Testis (tissue), 2 donors: ENCODE measurements at regions not wholly inside any gene's neighbourhood (a gene's known extent, or its start where the extent isn't known, plus 50 kb on each side); places are given as distances from the start of the nearest gene placed in this dataset.

ENCODE experiments used
- POLR2A ChIP-seq: fragments of 450-650 bp; IDR thresholded peaks from one replicate; pipeline ENCODE4 v1.6.1; 2017; ENCODE audit warnings: antibody characterized with exemption, mild to moderate bottlenecking, moderate library complexity
- TF ChIP-seq, protein P1 (sequence below), 3 experiments: fragments of 450-650 bp in 2 of 3; fragments of 200-600 bp in 1 of 3; sonication (generic) in 1 of 3; IDR thresholded peaks; one replicate each; pipeline ENCODE4 v1.5.1; 2016 to 2019; ENCODE audit warnings: antibody characterized with exemption in 3 of 3, mild to moderate bottlenecking in 2 of 3, moderate library complexity in 1 of 3

DNA sequence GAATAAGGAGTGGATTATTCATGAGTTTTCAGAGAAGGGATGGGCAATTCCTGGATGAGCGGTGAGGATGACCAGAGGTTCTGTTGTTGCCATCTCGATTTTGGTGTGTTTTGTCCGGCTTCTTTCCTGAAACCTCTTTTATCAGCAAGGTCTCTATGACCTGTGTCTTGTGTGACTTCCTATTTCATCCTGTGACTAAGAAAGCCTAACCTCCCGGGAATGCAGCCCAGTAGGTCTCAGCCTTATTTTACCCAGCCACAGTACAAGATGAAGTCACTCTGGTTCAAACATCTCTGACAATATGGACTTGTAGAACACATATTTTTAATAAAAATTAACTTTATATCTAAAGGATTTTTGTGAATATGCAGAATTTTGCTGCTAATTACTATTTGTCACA lies 716.4 kb downstream of the FSCB start:
- TF ChIP-seq, protein P1, sequence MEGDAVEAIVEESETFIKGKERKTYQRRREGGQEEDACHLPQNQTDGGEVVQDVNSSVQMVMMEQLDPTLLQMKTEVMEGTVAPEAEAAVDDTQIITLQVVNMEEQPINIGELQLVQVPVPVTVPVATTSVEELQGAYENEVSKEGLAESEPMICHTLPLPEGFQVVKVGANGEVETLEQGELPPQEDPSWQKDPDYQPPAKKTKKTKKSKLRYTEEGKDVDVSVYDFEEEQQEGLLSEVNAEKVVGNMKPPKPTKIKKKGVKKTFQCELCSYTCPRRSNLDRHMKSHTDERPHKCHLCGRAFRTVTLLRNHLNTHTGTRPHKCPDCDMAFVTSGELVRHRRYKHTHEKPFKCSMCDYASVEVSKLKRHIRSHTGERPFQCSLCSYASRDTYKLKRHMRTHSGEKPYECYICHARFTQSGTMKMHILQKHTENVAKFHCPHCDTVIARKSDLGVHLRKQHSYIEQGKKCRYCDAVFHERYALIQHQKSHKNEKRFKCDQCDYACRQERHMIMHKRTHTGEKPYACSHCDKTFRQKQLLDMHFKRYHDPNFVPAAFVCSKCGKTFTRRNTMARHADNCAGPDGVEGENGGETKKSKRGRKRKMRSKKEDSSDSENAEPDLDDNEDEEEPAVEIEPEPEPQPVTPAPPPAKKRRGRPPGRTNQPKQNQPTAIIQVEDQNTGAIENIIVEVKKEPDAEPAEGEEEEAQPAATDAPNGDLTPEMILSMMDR (IDR thresholded peaks at IDR 0.05) = no peak
- TF ChIP-seq POLR2A = no peak
